H9 (cell line): ENCODE measurements at regions not wholly inside any gene's neighbourhood (a gene's known extent, or its start where the extent isn't known, plus 50 kb on each side); places are given as distances from the start of the nearest gene placed in this dataset.

Experiments used
- DNase-seq: peaks from one replicate; pipeline ENCODE4 v3.0.0-alpha.2; 2017
- H2AFZ ChIP-seq: one replicate; pipeline ENCODE4 v1.6.1; 2013; ENCODE audit warnings: mild to moderate bottlenecking, low read length, control low read depth, moderate library complexity
- H2AK5ac ChIP-seq: 2 replicates; pipeline ENCODE4 v1.6.1; 2013; ENCODE audit warnings: low read length, control low read depth, mixed read lengths; ENCODE audit not compliant: insufficient read length
- H2BK120ac ChIP-seq: one replicate; pipeline ENCODE4 v1.6.1; 2013; ENCODE audit warnings: low read depth, mild to moderate bottlenecking, low read length, control low read depth, inconsistent platforms; ENCODE audit not compliant: poor library complexity, severe bottlenecking
- H2BK12ac ChIP-seq: 2 replicates; pipeline ENCODE4 v1.6.1; 2013; ENCODE audit warnings: low read length, control low read depth, mixed read lengths, low read depth; ENCODE audit not compliant: insufficient read length
- H2BK15ac ChIP-seq: 2 replicates; pipeline ENCODE4 v1.6.1; 2013; ENCODE audit warnings: low read depth, low read length, control low read depth
- H2BK20ac ChIP-seq: one replicate; pipeline ENCODE4 v1.6.1; 2013; ENCODE audit warnings: low read depth, mild to moderate bottlenecking, low read length, control low read depth, inconsistent platforms; ENCODE audit not compliant: poor library complexity, severe bottlenecking
- H2BK5ac ChIP-seq: 2 replicates; pipeline ENCODE4 v1.6.1; 2013; ENCODE audit warnings: low read length, control low read depth, mixed read lengths; ENCODE audit not compliant: insufficient read length
- H3K14ac ChIP-seq: 2 replicates; pipeline ENCODE4 v1.6.1; 2013; ENCODE audit warnings: low read length, control low read depth; ENCODE audit not compliant: insufficient read depth
- H3K18ac ChIP-seq: 2 replicates; pipeline ENCODE4 v1.6.1; 2013; ENCODE audit warnings: low read depth, mild to moderate bottlenecking, mixed read lengths, low read length, control low read depth; ENCODE audit not compliant: insufficient read length
- H3K23ac ChIP-seq: 2 replicates; pipeline ENCODE4 v1.6.1; 2013; ENCODE audit warnings: low read length, control low read depth, mixed read lengths, low read depth; ENCODE audit not compliant: insufficient read length
- H3K23me2 ChIP-seq: 2 replicates; pipeline ENCODE4 v1.6.1; 2013; ENCODE audit warnings: low read depth, mild to moderate bottlenecking, mixed read lengths, low read length, control low read depth; ENCODE audit not compliant: insufficient read length, poor library complexity, severe bottlenecking
- H3K27ac ChIP-seq: 2 replicates; pipeline ENCODE4 v1.5.1; 2013; ENCODE audit warnings: low read length, control low read depth, mixed read lengths, low read depth; ENCODE audit not compliant: insufficient read length
- H3K27me3 ChIP-seq: 2 replicates; pipeline ENCODE4 v1.6.1; 2013; ENCODE audit warnings: low read length, control low read depth, inconsistent platforms; ENCODE audit not compliant: insufficient read depth
- H3K4ac ChIP-seq: 2 replicates; pipeline ENCODE4 v1.6.1; 2013; ENCODE audit warnings: low read depth, mild to moderate bottlenecking, control low read depth, inconsistent platforms, low read length, moderate library complexity
- H3K4me1 ChIP-seq: 2 replicates; pipeline ENCODE4 v1.6.1; 2013; ENCODE audit warnings: low read length, control low read depth, inconsistent platforms; ENCODE audit not compliant: insufficient read depth
- H3K4me2 ChIP-seq: 2 replicates; pipeline ENCODE4 v1.6.1; 2013; ENCODE audit warnings: low read length, control low read depth, mixed read lengths; ENCODE audit not compliant: insufficient read length, insufficient read depth
- H3K56ac ChIP-seq: 2 replicates; pipeline ENCODE4 v1.6.1; 2013; ENCODE audit warnings: low read depth, mild to moderate bottlenecking, mixed read lengths, low read length, control low read depth; ENCODE audit not compliant: insufficient read length
- H3K79me1 ChIP-seq: 2 replicates; pipeline ENCODE4 v1.6.1; 2013; ENCODE audit warnings: low read depth, mild to moderate bottlenecking, moderate library complexity, low read length, control low read depth, inconsistent platforms; ENCODE audit not compliant: insufficient read depth, poor library complexity, severe bottlenecking
- H3K79me2 ChIP-seq: 2 replicates; pipeline ENCODE4 v1.6.1; 2013; ENCODE audit warnings: low read length, control low read depth, inconsistent platforms; ENCODE audit not compliant: insufficient read depth
- H3K9ac ChIP-seq: 2 replicates; pipeline ENCODE4 v1.6.1; 2013; ENCODE audit warnings: low read length, control low read depth, mixed read lengths; ENCODE audit not compliant: insufficient read length; ENCODE audit errors: extremely low read depth
- H3K9me3 ChIP-seq: one replicate; pipeline ENCODE4 v1.6.1; 2013; ENCODE audit warnings: low read depth, low read length, inconsistent platforms; ENCODE audit not compliant: control insufficient read depth
- H3T11ph ChIP-seq: one replicate; pipeline ENCODE4 v1.6.1; 2013; ENCODE audit warnings: mild to moderate bottlenecking, low read length, control low read depth, inconsistent platforms
- H4K20me1 ChIP-seq: one replicate; pipeline ENCODE4 v1.6.1; 2013; ENCODE audit not compliant: control insufficient read depth, insufficient read length, insufficient read depth
- H4K5ac ChIP-seq: 2 replicates; pipeline ENCODE4 v1.6.1; 2013; ENCODE audit warnings: low read depth, mild to moderate bottlenecking, mixed read lengths, low read length, control low read depth; ENCODE audit not compliant: insufficient read length
- H4K8ac ChIP-seq: replicated peaks from 2 replicates; pipeline ENCODE4 v1.6.1; 2013; ENCODE audit warnings: low read length, control low read depth, mixed read lengths, low read depth; ENCODE audit not compliant: insufficient read length
- H4K91ac ChIP-seq: 2 replicates; pipeline ENCODE4 v1.6.1; 2013; ENCODE audit warnings: low read depth, mild to moderate bottlenecking, moderate library complexity, mixed read lengths, low read length, control low read depth; ENCODE audit not compliant: insufficient read length
- H3K27ac Mint-ChIP-seq, 3 experiments: 2 replicates in 2 of 3; 3 replicates in 1 of 3; pipeline ENCODE4 v1.8.0; 2020 to 2021; ENCODE audit warnings: mixed read lengths in 3 of 3, mild to moderate bottlenecking in 1 of 3, moderate library complexity in 1 of 3
- H3K27me3 Mint-ChIP-seq: 2 replicates; pipeline ENCODE4 v1.8.0; 2021; ENCODE audit warnings: low read depth, mild to moderate bottlenecking, moderate library complexity, mixed read lengths
- H3K36me3 Mint-ChIP-seq, 3 experiments: 2 replicates in 2 of 3; 3 replicates in 1 of 3; pipeline ENCODE4 v1.8.0; 2020 to 2021; ENCODE audit warnings: low read depth in 3 of 3, mixed read lengths in 3 of 3; ENCODE audit not compliant: insufficient read depth in 1 of 3
- H3K4me1 Mint-ChIP-seq, 2 experiments: 2 replicates each; pipeline ENCODE4 v1.8.0; 2020; ENCODE audit warnings: mixed read lengths in 2 of 2
- H3K4me3 Mint-ChIP-seq, 2 experiments: 2 replicates in 1 of 2; 3 replicates in 1 of 2; pipeline ENCODE4 v1.8.0; 2020 to 2021; ENCODE audit warnings: mild to moderate bottlenecking in 2 of 2, mixed read lengths in 2 of 2, moderate library complexity in 1 of 2
- H3K9me3 Mint-ChIP-seq, 2 experiments: 2 replicates in 1 of 2; 3 replicates in 1 of 2; pipeline ENCODE4 v1.8.0; 2020; ENCODE audit warnings: mild to moderate bottlenecking in 2 of 2, mixed read lengths in 2 of 2, moderate library complexity in 1 of 2
- CTCF ChIP-seq: fragments of 200-600 bp; sonication (generic); conservative IDR thresholded peaks from 3 replicates; pipeline ENCODE4 v1.8.0; 2021; ENCODE audit warnings: antibody characterized with exemption, mild to moderate bottlenecking
- WGBS: extraction: QIAGEN DNeasy Blood & Tissue Kit; methylation state at CpG from one replicate; pipeline ENCODE4 v1.1.7; 2013; ENCODE audit warnings: missing lambda C conversion rate, low lambda C conversion rate, mixed read lengths; ENCODE audit not compliant: insufficient read length; ENCODE audit errors: extremely low coverage; 5-methylcytosine and 5-hydroxymethylcytosine counted together

GRCh38 chr5:135703016-135703550 lies 124.3 kb upstream of the CXCL14 start:
- H3K27me3 Mint-ChIP-seq = peaks cover 2% of the 10 kb centered on the region; the same call in 1 of the 2 replicates
- Histone ChIP-seq H3K18ac (no peak overlapping the region), H3K4me2 (no peak overlapping the region), H2BK12ac (no peak overlapping the region), H2BK20ac (no peak overlapping the region), H3K4me1 (no peaks in the 10 kb centered on the region), H4K91ac (no peak overlapping the region), H2BK15ac (no peak overlapping the region), H3K27ac (no peak overlapping the region), H3K56ac (no peak overlapping the region), H4K5ac (no peak overlapping the region), H3K4ac (no peak overlapping the region), H3K14ac (no peak overlapping the region), H3K9me3 (no peaks in the 10 kb centered on the region), H3K27me3 (no peaks in the 10 kb centered on the region), H4K20me1 (no peaks in the 10 kb centered on the region), H3T11ph (no peak overlapping the region), H2BK120ac (no peak overlapping the region), H4K8ac (no peak overlapping the region), H3K23ac (no peak overlapping the region), H3K23me2 (no peaks in the 10 kb centered on the region), H2AFZ (no peak overlapping the region), H3K79me1 (no peaks in the 10 kb centered on the region), H3K79me2 (no peaks in the 10 kb centered on the region), H2AK5ac (no peak overlapping the region), H2BK5ac (no peak overlapping the region), H3K9ac (no peak overlapping the region)
- H3K9me3 Mint-ChIP-seq = no peaks in the 10 kb centered on the region
- H3K27ac Mint-ChIP-seq = no peak overlapping the region
- no peak overlapping the region for H3K4me3 Mint-ChIP-seq
- TF ChIP-seq CTCF = no peak
- no CpG with 5 or more reads among the region's 4 CpGs for WGBS
- H3K4me1 Mint-ChIP-seq = peaks cover 8% of the 10 kb centered on the region in 2 experiments
- H3K36me3 Mint-ChIP-seq = no peaks in the 10 kb centered on the region
- no peak for DNase-seq
